ENCODE measurements at regions not wholly inside any gene's neighbourhood (a gene's known extent, or its start where the extent isn't known, plus 50 kb on each side); places are given as distances from the start of the nearest gene placed in this dataset.

GRCh38 chr4:14458463-14458862 lies 543.8 kb upstream of the CPEB2 start (continued):
- TF ChIP-seq ZNF645 (tag by site-specific recombination; IDR thresholded peaks at IDR 0.05) (no peak), HOXC10 (CRISPR knock-in tag; IDR thresholded peaks at IDR 0.05) (no peak), PRDM1 (tag by site-specific recombination; IDR thresholded peaks at IDR 0.05) (no peak), HOXA7 (CRISPR knock-in tag; IDR thresholded peaks at IDR 0.05; ENCODE audit: borderline replicate concordance) (no peak)

- ChIA-PET CTCF (no interaction called here), POLR2A (no interaction called here)
- no peak for TF ChIP-seq ZNF791 (tag by site-specific recombination; IDR thresholded peaks at IDR 0.05)
- no peak for TF ChIP-seq ZNF571 (tag by site-specific recombination; IDR thresholded peaks at IDR 0.05)
- no peak overlapping the region for H3K27ac ChIP-seq (ENCODE audit: extremely low read depth, low read depth, low read length)
- no peaks in the 10 kb centered on the region for H3K36me3 ChIP-seq (ENCODE audit: control insufficient read depth in 2 of 2, insufficient read depth in 1 of 2, low read length in 2 of 2)
- H3K4me3 ChIP-seq (ENCODE audit: low read depth, low read length) = no peak overlapping the region
- no peaks in the 10 kb centered on the region for H3K4me1 ChIP-seq (ENCODE audit: control insufficient read depth, insufficient read depth, low read length)
- H3K9me3 ChIP-seq (ENCODE audit: control insufficient read depth, insufficient read depth, low read depth, low read length) = no peaks in the 10 kb centered on the region
Observed at GRCh38 chr4:14465057-14465456, 537.2 kb upstream of the CPEB2 start.

- no peaks in the 10 kb centered on the region for H3K9me3 ChIP-seq (ENCODE audit: control insufficient read depth, insufficient read depth, low read depth, low read length)
- no peak for TF ChIP-seq ZNF544 (tag by site-specific recombination; IDR thresholded peaks at IDR 0.05)
- TF ChIP-seq ZNF521 (tag by site-specific recombination; IDR thresholded peaks at IDR 0.05) = no peak
- TF ChIP-seq GLIS2 (tag by site-specific recombination; IDR thresholded peaks at IDR 0.05) = no peak
- no peak for TF ChIP-seq ZNF560 (tag by site-specific recombination; IDR thresholded peaks at IDR 0.05; ENCODE audit: borderline replicate concordance)
- no peak for TF ChIP-seq SP2 (tag by site-specific recombination; IDR thresholded peaks at IDR 0.05)
- no peak for TF ChIP-seq PRDM6 (tag by site-specific recombination; IDR thresholded peaks at IDR 0.05)
- no peak for TF ChIP-seq CTCF (tag by site-specific recombination; IDR thresholded peaks at IDR 0.05)
- no peak for TF ChIP-seq PRDM10 (tag by site-specific recombination; IDR thresholded peaks at IDR 0.05)
- no peaks in the 10 kb centered on the region for H3K4me1 ChIP-seq (ENCODE audit: control insufficient read depth, insufficient read depth, low read length)
- POLR2A ChIA-PET = no interaction called here
- no peak overlapping the region for H3K27ac ChIP-seq (ENCODE audit: extremely low read depth, low read depth, low read length)
- CTCF ChIA-PET = no interaction called here
- no peak overlapping the region for H3K4me3 ChIP-seq (ENCODE audit: low read depth, low read length)
- H3K36me3 ChIP-seq (ENCODE audit: control insufficient read depth in 2 of 2, insufficient read depth in 1 of 2, low read length in 2 of 2) = no peaks in the 10 kb centered on the region
Observed at GRCh38 chr4:14465507-14465906, 536.8 kb upstream of the CPEB2 start.

Data from HEK293 (cell line).